ENCODE measurements at regions not wholly inside any gene's neighbourhood (a gene's known extent, or its start where the extent isn't known, plus 50 kb on each side); places are given as distances from the start of the nearest gene placed in this dataset.

GRCh38 chr5:158392753-158393152 is 533.8 kb upstream of the CLINT1 start:
- TF ChIP-seq EZH2phosphoT487 (IDR thresholded peaks at IDR 0.05; ENCODE audit: insufficient read depth, low read depth): no peak
- TF ChIP-seq EZH2 (IDR thresholded peaks at IDR 0.05; ENCODE audit: insufficient read depth, poor library complexity, severe bottlenecking): no peak

Data from GM23248 (cell line).